Kidney tubule cell (primary cell): ENCODE measurements at regions not wholly inside any gene's neighbourhood (a gene's known extent, or its start where the extent isn't known, plus 50 kb on each side); places are given as distances from the start of the nearest gene placed in this dataset.
"Not testable (repeated sequence)": the region's sequence is repeated elsewhere in the genome, so short reads cannot be mapped to it uniquely, and the experiment has no call there.

Experiments
- DNase-seq: peaks from one replicate; pipeline ENCODE4 v3.0.0-alpha.2; 2018; ENCODE audit warnings: low spot score

DNA sequence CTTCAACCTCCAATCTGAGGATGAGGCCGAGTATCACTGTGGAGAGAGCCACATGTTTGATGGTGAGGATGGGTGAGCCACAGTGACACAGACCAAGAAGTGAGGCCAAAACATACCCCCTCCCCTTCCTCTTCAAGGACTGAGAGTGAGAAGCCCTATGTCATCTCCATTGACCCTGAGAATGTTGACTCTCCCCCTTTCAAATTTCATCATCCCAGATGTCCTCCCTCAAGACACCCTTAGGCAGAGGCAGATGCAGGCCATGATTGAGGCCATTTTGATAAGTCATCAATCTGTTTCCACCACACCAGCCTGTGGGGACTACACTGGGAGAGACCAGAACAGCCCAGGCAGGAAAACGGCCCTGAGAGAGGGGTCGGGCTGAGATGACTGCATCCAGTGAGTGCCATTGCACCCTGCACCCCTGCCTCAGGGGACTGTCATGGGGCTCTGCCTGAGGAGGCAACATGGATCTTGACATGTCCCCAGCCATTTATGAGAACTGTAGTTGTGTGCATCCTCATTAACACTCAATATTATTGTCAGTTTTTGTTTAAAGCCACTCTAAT is 84.2 kb upstream of the IGLL5 start:
- no peak for DNase-seq

- peak; percentile 64 for DNase-seq
Measured at GRCh38 chr22:22810018-22810427, 77.6 kb upstream of the IGLL5 start.

- DNase-seq, result no peak
Measured at GRCh38 chr22:22810471-22810870, 77.1 kb upstream of the IGLL5 start.

DNA sequence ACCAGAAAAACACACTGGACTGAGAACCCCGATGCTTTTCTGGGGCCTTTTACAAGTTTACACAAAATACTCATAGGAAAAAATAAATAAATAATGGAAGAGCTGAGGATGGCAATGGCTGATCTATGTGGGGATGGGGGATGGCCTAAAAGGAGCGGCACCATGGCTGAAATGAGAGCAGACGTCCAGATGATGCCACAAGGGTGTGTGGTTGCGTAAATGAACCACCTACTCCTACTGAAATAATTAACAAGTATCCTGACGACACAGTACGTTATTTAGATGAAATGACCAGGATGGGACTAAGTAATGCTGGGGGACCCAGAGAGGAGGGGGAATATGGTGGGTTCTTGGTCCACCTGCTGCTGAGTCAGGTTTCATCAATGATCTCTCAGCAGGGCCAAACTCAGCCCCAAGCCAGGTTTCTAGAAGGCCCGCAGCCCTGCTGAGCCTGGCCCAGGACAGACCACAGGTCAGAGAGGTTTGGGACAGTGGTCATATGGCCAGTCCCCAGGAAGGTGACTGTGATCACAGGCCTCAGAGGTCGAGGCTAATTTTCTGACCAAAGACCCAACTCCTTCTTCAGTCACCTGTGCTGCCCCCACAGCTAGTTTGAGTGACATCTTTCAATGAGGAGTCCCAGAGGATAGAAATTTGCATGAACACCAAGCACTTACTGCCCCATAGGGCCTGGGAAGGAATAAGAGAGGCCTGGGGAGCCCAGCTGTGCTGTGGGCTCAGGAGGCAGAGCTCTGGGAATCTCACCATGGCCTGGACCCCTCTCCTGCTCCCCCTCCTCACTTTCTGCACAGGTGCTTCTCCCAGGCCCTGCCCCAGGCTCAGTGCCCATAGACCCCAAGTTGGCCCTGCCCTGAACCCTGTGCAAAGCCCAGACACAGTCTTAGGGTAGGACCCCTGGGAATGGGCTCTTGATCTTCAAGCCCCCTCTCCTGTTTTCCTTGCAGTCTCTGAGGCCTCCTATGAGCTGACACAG is 76.3 kb upstream of the IGLL5 start:
- DNase-seq, result no peak

GRCh38 chr22:22812031-22812905 is 75.3 kb upstream of the IGLL5 start:
- no peak for DNase-seq

GRCh38 chr22:22813126-22814075 is 74.2 kb upstream of the IGLL5 start:
- DNase-seq, result no peak

GRCh38 chr22:22814666-22815396 is 72.8 kb upstream of the IGLL5 start:
- no peak for DNase-seq

- no peak for DNase-seq
Measured at GRCh38 chr22:22815397-22816170, 72.0 kb upstream of the IGLL5 start.

DNA sequence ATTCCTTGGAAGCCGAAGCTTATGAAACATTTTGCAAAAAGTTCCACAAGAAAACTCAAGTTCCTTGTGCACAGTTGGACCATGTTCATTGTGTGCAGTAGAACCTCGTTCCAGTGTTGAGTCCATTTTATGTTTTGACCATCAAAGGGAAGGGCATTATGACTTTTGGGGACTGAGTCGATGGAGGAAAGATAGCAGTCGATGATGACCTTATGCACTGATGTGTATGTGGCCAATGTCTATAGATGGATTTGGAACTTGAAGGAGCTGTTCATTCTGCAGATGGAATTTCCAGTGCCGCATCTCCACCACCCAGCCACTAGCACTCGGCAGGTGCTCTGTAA is 71.5 kb upstream of the IGLL5 start:
- DNase-seq, result no peak

GRCh38 chr22:22816766-22817410 is 70.7 kb upstream of the IGLL5 start:
- no peak for DNase-seq

DNA sequence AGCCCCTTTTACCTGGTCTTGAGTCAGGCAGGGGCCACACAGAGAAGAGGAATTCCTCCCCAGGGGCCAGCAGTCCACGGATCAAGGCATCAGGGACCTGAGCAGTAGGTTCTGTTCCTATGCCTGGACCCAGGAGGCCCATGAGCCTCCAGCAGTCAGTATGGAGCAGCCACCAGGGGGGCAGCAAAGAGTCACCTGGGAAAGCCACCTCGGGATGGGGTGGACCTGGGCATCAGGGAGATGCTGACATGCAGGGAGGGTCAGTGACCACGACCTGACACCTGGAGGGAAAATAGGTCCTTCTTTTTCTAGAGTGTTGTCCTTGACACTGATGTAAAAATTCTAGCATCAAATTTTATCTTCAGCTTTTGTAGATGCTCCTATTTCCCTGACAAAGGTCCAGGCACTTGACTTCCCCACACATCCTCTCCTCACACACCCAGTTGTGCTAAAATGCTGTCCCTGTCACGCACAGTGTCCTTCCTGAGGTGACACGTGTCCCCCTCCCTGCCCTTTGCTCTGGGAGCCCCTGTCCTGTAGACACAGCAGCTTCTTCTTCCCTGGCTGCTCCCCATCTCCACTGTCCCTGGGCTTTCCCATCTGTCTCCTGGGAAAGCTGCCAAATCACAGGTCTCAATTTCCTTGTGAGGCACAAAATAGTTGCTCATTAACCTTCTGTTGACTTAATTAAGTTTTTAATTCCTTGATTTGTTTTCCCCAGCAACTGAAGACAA is 70.0 kb upstream of the IGLL5 start:
- peak; percentile 26 for DNase-seq

DNA sequence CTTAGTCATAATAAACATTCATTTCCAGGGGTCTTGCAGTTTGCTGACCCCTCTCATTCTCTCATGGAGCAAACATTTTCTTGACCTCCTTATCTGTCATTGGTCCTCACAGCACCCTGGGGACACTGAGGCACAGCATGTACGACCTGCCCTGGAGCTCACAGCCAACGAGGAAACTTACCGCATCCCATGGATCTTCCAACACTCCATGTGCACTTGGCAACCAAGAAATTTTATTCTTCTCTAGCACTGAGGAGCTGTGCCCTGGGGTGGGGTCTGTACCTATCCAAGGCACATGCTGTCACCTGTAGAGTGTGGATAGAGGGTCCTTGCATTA is 69.4 kb upstream of the IGLL5 start:
- no peak for DNase-seq

DNA sequence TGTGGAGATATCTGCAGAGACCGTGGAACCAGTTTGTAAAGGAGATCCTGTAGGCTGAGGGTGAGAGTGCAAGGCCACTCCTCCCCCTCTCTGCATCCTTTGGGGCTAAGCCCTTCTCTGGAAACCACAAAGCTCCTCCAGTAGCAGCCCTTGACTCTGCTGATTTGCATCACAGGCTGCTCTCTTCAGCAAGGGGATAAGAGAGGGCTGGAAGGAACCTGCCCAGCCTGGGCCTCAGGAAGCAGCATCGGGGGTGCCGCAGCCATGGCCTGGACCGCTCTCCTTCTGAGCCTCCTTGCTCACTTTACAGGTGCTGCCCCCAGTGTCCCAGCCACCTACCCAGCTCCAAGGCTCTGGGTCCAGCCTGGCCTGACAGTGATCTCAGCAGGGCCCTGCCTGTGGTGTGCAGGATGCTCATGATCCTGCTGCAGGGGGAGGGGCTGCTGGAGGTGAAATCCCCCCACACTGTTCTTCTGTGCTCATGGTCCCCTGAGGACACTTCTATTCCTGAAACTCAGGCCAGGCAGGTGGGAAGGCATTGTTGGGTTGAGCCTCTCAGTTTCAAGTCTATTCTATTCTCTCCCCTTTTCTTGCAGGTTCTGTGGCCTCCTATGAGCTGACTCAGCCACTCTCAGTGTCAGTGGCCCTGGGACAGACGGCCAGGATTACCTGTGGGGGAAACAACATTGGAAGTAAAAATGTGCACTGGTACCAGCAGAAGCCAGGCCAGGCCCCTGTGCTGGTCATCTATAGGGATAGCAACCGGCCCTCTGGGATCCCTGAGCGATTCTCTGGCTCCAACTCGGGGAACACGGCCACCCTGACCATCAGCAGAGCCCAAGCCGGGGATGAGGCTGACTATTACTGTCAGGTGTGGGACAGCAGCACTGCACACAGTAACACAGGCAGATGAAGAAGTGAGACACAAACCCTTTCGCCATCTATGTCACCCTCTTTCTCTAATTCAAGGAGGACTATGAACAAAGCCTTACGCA is 68.5 kb upstream of the IGLL5 start:
- no peak for DNase-seq

- DNase-seq, result no peak
Measured at GRCh38 chr22:22820076-22820475, 67.5 kb upstream of the IGLL5 start.

GRCh38 chr22:22820626-22821025 is 67.0 kb upstream of the IGLL5 start:
- DNase-seq, result no peak

DNA sequence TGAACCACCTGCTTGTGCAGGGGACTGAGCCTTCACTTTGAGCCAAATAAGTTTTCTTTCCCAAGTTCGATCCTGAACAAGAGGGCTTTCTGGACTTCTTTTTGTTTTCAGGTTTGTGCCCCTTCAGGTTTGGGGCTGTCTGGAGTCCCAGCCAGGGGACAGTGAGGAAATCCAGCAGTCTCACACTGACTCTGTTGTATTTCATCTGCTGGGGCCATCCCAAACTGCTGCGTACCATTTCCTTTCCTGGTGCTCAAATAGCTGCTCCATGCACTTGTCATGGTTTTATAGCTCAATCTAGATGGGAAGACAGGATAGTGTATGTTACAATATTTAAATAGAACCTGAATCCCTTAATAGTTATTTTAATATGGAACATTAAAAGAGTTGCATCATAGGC is 66.3 kb upstream of the IGLL5 start:
- DNase-seq, result no peak

- no peak for DNase-seq
Measured at GRCh38 chr22:22822106-22822505, 65.5 kb upstream of the IGLL5 start.

DNA sequence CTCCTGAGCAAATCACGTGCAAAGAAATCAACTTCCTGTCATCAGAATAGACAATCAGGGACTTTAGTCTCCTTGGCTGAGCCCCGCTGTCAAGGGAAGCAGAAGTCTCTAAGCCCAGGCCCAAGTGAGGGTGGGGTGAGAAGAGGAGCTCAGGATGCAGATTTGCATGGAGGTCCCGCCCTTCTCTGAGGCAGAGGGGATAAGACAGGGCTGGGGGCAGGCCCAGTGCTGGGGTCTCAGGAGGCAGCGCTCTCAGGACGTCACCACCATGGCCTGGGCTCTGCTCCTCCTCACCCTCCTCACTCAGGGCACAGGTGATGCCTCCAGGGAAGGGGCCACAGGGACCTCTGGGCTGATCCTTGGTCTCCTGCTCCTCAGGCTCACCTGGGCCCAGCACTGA is 65.1 kb upstream of the IGLL5 start:
- not testable (repeated sequence) for DNase-seq
